ENCODE measurements at regions not wholly inside any gene's neighbourhood (a gene's known extent, or its start where the extent isn't known, plus 50 kb on each side); places are given as distances from the start of the nearest gene placed in this dataset.

DNA sequence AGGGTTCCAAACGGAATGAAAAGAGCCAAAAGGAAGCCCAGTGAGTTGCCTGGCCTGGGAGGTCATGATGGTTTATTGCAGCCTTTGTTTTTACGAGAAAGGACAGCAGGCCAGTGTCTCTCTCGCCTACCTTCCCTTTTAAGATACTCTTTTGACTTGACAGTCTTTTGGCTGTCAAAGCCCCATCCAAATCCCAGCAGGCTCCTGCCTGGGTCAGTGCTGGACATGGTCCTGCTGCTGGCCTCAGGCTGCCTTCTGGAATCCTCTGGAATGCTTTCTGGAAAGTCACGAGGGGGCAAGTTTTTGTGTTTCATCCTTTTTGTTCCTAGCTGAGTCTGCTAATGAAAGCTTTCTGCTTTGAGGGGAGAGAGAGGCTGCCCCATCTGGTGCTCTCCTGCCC lies 444.8 kb downstream of the OLFM4 start:
- Histone ChIP-seq H3K9me3 (no peaks in the 10 kb centered on the region), H3K4me3 (no peak overlapping the region), H3K27me3 (no peaks in the 10 kb centered on the region), H3K36me3 (no peaks in the 10 kb centered on the region), H3K4me1 (no peaks in the 10 kb centered on the region), H3K27ac (no peak overlapping the region)
- no peak for DNase-seq
- TF ChIP-seq POLR2A (IDR thresholded peaks at IDR 0.05): no peak
- TF ChIP-seq, protein P1, sequence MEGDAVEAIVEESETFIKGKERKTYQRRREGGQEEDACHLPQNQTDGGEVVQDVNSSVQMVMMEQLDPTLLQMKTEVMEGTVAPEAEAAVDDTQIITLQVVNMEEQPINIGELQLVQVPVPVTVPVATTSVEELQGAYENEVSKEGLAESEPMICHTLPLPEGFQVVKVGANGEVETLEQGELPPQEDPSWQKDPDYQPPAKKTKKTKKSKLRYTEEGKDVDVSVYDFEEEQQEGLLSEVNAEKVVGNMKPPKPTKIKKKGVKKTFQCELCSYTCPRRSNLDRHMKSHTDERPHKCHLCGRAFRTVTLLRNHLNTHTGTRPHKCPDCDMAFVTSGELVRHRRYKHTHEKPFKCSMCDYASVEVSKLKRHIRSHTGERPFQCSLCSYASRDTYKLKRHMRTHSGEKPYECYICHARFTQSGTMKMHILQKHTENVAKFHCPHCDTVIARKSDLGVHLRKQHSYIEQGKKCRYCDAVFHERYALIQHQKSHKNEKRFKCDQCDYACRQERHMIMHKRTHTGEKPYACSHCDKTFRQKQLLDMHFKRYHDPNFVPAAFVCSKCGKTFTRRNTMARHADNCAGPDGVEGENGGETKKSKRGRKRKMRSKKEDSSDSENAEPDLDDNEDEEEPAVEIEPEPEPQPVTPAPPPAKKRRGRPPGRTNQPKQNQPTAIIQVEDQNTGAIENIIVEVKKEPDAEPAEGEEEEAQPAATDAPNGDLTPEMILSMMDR (IDR thresholded peaks at IDR 0.05): no peak
- intact Hi-C loops (cut with DNase I): no loop called here
- 51 to 52% methylated on average over 4 of the region's 4 CpGs for WGBS, 2 donors

DNA sequence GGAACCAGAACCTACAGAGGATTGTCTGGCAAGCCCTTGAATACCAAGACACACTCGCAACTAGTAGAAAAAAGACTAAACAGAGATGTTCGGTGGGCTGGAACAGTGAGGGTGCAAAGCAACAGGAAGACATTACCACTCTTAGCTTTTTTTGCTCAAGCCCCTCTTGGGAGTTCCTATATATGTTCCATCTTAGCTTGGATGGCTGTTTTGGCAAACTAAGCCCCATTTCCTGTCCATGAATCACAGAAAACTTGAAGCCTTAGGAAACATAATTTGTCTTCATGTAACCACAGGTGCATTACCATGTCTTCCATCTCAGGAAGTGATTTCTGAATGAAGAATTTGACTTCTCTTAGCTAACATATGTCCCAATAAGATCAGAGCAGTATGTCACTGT lies 446.3 kb downstream of the OLFM4 start:
- H3K4me1 ChIP-seq: no peaks in the 10 kb centered on the region
- no peaks in the 10 kb centered on the region for H3K27me3 ChIP-seq
- no peak overlapping the region for H3K4me3 ChIP-seq
- TF ChIP-seq POLR2A (IDR thresholded peaks at IDR 0.05): no peak
- TF ChIP-seq, protein P1 (IDR thresholded peaks at IDR 0.05): no peak
- H3K36me3 ChIP-seq: no peaks in the 10 kb centered on the region
- H3K27ac ChIP-seq: no peak overlapping the region
- no peaks in the 10 kb centered on the region for H3K9me3 ChIP-seq
- no peak for DNase-seq
- 65 to 77% methylated on average over 2 of the region's 2 CpGs for WGBS, 2 donors
- intact Hi-C loops (cut with DNase I): no loop called here

DNA sequence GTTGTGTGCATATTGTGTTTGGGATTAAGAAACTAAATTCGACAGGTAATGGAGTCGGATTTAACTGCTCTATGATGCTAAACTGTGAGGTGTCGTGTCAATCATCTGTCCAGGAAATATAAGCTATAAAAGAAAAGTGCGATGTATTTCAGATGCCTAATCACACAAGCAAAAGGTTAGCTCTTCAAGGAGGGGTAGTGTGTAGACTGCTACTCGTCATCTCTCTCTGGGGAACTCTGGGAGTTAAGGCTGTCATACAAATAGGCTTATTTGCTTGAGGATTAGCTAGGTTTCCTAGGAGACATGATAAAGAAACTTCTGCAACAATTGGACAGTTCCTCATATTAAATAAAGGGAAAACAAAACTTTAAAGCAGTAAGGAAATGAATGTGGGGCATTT lies 462.1 kb downstream of the OLFM4 start:
- TF ChIP-seq POLR2A (IDR thresholded peaks at IDR 0.05): no peak
- TF ChIP-seq, protein P1 (IDR thresholded peaks at IDR 0.05): no peak
- no peaks in the 10 kb centered on the region for H3K4me1 ChIP-seq
- 31 to 34% methylated on average over 5 of the region's 5 CpGs for WGBS, 2 donors

DNA sequence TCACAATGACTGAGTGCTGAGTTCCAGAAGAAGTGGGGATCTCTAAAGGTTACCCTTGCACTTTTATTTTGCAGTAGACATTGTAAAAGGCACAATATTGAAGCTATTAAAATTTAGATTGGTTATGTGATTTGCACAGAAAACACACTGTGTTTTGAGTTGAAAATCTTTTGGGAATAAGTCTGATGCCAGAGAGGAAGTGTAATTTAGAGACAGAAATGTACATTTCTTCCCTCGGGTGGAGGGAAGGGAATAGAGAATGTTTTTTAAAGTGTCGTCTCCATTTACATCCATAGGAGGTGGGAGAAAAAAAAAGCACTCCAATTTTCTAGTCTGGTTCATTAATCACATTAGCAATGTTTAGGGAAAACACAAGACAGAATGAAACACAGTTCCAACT lies 465.8 kb downstream of the OLFM4 start:
- no peaks in the 10 kb centered on the region for H3K4me1 ChIP-seq
- intact Hi-C loops (cut with DNase I): no loop called here
- H3K27me3 ChIP-seq: no peaks in the 10 kb centered on the region
- H3K27ac ChIP-seq: no peak overlapping the region
- no peak overlapping the region for H3K4me3 ChIP-seq
- H3K9me3 ChIP-seq: no peaks in the 10 kb centered on the region
- TF ChIP-seq POLR2A (IDR thresholded peaks at IDR 0.05): no peak
- TF ChIP-seq, protein P1 (IDR thresholded peaks at IDR 0.05): no peak
- WGBS, 2 donors: 33 to 59% methylated on average over 2 of the region's 2 CpGs
- no peaks in the 10 kb centered on the region for H3K36me3 ChIP-seq
- DNase-seq: no peak

More for the DNA sequence above, 462.1 kb downstream of the OLFM4 start:
- DNase-seq: no peak
- H3K9me3 ChIP-seq: no peaks in the 10 kb centered on the region
- H3K27me3 ChIP-seq: no peaks in the 10 kb centered on the region
- intact Hi-C loops (cut with DNase I): no loop called here
- H3K36me3 ChIP-seq: no peaks in the 10 kb centered on the region
- H3K27ac ChIP-seq: no peak overlapping the region
- no peak overlapping the region for H3K4me3 ChIP-seq

DNA sequence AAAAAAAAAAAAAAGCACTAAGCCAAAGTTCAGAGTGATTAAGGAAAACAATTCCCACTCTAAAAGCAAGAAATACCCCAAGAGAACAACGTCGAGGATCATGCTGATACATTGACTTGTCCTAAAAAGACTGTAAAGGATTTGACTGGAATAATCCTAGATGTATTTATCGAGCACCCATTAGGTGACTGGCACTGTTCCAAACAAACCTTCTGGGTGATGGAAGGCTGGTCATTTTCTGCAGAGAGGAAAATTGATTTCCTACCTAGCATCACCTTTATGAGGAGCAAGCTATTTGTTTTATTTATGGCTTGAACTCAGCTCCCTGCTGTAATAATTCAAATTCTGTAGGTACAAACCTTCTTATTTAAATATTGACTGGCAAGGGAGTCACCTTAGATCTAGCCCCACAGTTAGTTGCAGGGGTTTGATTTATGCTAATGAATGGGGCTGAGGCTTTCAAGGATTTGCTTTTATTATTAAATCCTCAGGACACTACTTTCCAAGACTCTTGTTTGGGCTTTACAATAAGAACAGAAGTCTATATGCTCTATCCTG lies 471.0 kb downstream of the OLFM4 start:
- no peaks in the 10 kb centered on the region for H3K9me3 ChIP-seq
- 48 to 59% methylated on average over 3 of the region's 3 CpGs for WGBS, 2 donors
- intact Hi-C loops (cut with DNase I): no loop called here
- H3K27me3 ChIP-seq: no peaks in the 10 kb centered on the region
- no peaks in the 10 kb centered on the region for H3K36me3 ChIP-seq
- no peak for DNase-seq
- H3K27ac ChIP-seq: no peak overlapping the region
- no peak for TF ChIP-seq POLR2A (IDR thresholded peaks at IDR 0.05)
- TF ChIP-seq, protein P1 (IDR thresholded peaks at IDR 0.05): no peak
- H3K4me1 ChIP-seq: no peaks in the 10 kb centered on the region
- H3K4me3 ChIP-seq: no peak overlapping the region

All from esophagus squamous epithelium (tissue), 5 donors.